SW480 (cell line): ENCODE measurements at regions not wholly inside any gene's neighbourhood (a gene's known extent, or its start where the extent isn't known, plus 50 kb on each side); places are given as distances from the start of the nearest gene placed in this dataset.
A peak's percentile ranks its signal among the peaks of the same experiment; 100 is the strongest.

ENCODE experiments used
- DNase-seq: peaks from one replicate; pipeline ENCODE4 v3.0.0-alpha.2; 2016; ENCODE audit warnings: low spot score

GRCh38 chr16:73817526-73818324 lies 478.9 kb upstream of the PSMD7 start:
- DNase-seq = no peak

- DNase-seq = no peak
Observed at GRCh38 chr16:73813527-73813926, 483.1 kb upstream of the PSMD7 start.

- no peak for DNase-seq
Observed at GRCh38 chr16:73804456-73804855, 492.2 kb upstream of the PSMD7 start.

- no peak for DNase-seq
Observed at GRCh38 chr16:73798471-73798870, 498.1 kb upstream of the PSMD7 start.

- no peak for DNase-seq
Observed at GRCh38 chr16:73797115-73797514, 499.5 kb upstream of the PSMD7 start.

- DNase-seq = no peak
Observed at GRCh38 chr16:73796241-73796640, 500.4 kb upstream of the PSMD7 start.

GRCh38 chr16:73794994-73795393 lies 501.6 kb upstream of the PSMD7 start:
- DNase-seq = no peak

- no peak for DNase-seq
Observed at GRCh38 chr16:73793871-73794437, 502.7 kb upstream of the PSMD7 start.

GRCh38 chr16:73793260-73793659 lies 503.4 kb upstream of the PSMD7 start:
- no peak for DNase-seq

GRCh38 chr16:73792199-73793020 lies 504.2 kb upstream of the PSMD7 start:
- DNase-seq = no peak

- no peak for DNase-seq
Observed at GRCh38 chr16:73781297-73781696, 515.3 kb upstream of the PSMD7 start.

GRCh38 chr16:73778887-73779286 lies 517.7 kb upstream of the PSMD7 start:
- no peak for DNase-seq

- no peak for DNase-seq
Observed at GRCh38 chr16:73775841-73776388, 520.7 kb upstream of the PSMD7 start.

- DNase-seq = peak; percentile 59
Observed at GRCh38 chr16:73771196-73772064, 525.2 kb upstream of the PSMD7 start.

- DNase-seq = no peak
Observed at GRCh38 chr16:73768786-73769203, 527.8 kb upstream of the PSMD7 start.

- no peak for DNase-seq
Observed at GRCh38 chr16:73764321-73764720, 532.3 kb upstream of the PSMD7 start.

- no peak for DNase-seq
Observed at GRCh38 chr16:73756289-73757178, 540.1 kb upstream of the PSMD7 start.

GRCh38 chr16:73753931-73754330 lies 542.7 kb upstream of the PSMD7 start:
- no peak for DNase-seq

- DNase-seq = no peak
Observed at GRCh38 chr16:73750639-73751038, 546.0 kb upstream of the PSMD7 start.

- DNase-seq = no peak
Observed at GRCh38 chr16:73747328-73747727, 549.3 kb upstream of the PSMD7 start.

- DNase-seq = no peak
Observed at GRCh38 chr16:73746554-73746953, 550.1 kb upstream of the PSMD7 start.
